ENCODE measurements at regions not wholly inside any gene's neighbourhood (a gene's known extent, or its start where the extent isn't known, plus 50 kb on each side); places are given as distances from the start of the nearest gene placed in this dataset.
A peak's percentile ranks its signal among the peaks of the same experiment; 100 is the strongest.
"Not testable (repeated sequence)": the region's sequence is repeated elsewhere in the genome, so short reads cannot be mapped to it uniquely, and the experiment has no call there.

DNA sequence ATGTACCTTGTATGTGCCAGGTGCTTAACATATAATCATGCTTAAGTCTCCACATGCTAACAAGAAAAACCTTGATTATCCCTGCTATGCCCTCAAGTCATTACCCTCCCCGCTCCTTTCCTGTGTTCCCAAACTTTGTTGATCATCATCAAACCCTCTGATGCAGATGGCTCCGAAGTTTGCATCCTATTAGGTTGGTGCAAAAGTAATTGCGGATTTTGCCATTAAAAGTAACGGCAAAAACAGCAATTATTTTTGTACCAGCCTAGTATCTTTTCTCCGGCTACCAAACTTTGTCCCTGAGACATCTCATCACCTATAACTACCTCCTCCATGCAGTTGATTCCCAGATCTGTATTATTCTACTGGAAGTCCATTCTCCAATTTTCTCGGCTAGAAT lies 142.6 kb downstream of the OTOP1 start:
- intact Hi-C loops (cut with micrococcal nuclease; ENCODE audit: unreplicated experiment); DNase-seq (ENCODE audit: low spot score); H3K27ac ChIP-seq (ENCODE audit: low read depth, low read length, poor library complexity, severe bottlenecking); H3K36me3 ChIP-seq (ENCODE audit: insufficient read depth, low read length, poor library complexity, severe bottlenecking); POLR2A ChIA-PET (ENCODE audit: low non-redundant PET); H3K4me1 ChIP-seq (ENCODE audit: insufficient read depth, low read length, poor library complexity, severe bottlenecking); BruUV-seq (replicated peaks); H3K9me3 ChIP-seq (ENCODE audit: low read depth, low read length, poor library complexity, severe bottlenecking); H3K4me3 ChIP-seq (ENCODE audit: low read depth, low read length, poor library complexity, severe bottlenecking); H3K27me3 ChIP-seq (replicated peaks; ENCODE audit: insufficient read depth, low read depth, low read length, poor library complexity); CTCF ChIA-PET: not testable (repeated sequence)

DNA sequence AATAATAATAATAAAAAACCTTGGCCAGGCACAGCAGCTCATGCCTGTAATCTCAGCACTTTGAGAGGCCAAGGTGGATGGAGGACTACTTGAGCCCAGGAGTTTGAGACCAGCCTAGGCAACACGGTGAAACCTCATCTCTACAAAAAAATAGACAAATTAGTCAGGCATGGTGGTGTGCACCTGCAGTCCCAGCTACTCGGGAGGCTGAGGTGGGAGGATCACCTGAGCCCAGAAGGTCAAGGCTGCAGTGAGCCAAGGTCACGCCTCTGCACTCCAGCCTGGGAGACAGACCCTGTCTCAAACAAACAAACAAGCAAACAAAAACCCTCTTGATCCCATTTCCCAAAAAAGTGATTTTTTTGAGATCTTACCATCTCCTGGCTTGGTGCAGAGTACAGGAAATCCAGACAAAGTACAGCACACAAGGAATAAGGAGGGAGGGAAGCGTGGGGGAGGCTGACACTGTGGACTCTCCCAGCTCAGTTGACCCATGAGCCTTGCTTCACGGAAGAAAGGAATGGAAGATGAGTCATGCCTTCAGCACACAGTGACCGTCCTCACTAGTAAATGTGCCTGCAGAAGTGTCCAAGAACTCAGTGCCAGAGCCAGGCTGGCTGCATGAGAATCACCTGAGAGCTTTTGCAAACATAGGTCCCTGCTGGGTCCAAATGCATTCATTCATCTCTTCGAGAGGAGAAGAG lies 136.9 kb downstream of the OTOP1 start:
- BruUV-seq (replicated peaks); POLR2A ChIA-PET (ENCODE audit: low non-redundant PET); H3K27me3 ChIP-seq (replicated peaks; ENCODE audit: insufficient read depth, low read depth, low read length, poor library complexity); H3K4me3 ChIP-seq (ENCODE audit: low read depth, low read length, poor library complexity, severe bottlenecking); H3K9me3 ChIP-seq (ENCODE audit: low read depth, low read length, poor library complexity, severe bottlenecking); intact Hi-C loops (cut with micrococcal nuclease; ENCODE audit: unreplicated experiment); DNase-seq (ENCODE audit: low spot score); CTCF ChIA-PET; H3K4me1 ChIP-seq (ENCODE audit: insufficient read depth, low read length, poor library complexity, severe bottlenecking); H3K27ac ChIP-seq (ENCODE audit: low read depth, low read length, poor library complexity, severe bottlenecking); H3K36me3 ChIP-seq (ENCODE audit: insufficient read depth, low read length, poor library complexity, severe bottlenecking): not testable (repeated sequence)

DNA sequence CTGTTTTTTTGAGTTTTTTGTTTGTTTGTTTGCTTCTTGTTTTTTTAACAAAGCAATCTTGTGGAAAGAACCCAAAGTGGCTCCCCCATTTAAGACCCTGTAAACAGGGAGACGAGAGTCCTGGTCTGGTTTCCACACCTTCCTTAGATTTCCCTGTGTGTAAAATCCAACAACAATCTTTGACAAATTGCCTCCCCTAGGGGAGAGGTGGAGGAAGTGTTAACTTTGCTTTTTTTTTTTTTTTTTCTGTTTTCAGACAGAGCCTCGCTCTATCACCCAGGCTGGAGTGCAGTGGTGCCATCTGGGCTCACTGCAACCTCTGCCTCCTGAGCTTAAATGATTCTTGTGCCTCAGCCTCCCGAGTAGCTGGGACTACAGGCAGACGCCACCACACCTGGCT lies 136.0 kb downstream of the OTOP1 start:
- DNase-seq (ENCODE audit: low spot score); H3K27ac ChIP-seq (ENCODE audit: low read depth, low read length, poor library complexity, severe bottlenecking); H3K4me1 ChIP-seq (ENCODE audit: insufficient read depth, low read length, poor library complexity, severe bottlenecking); intact Hi-C loops (cut with micrococcal nuclease; ENCODE audit: unreplicated experiment); CTCF ChIA-PET; H3K36me3 ChIP-seq (ENCODE audit: insufficient read depth, low read length, poor library complexity, severe bottlenecking); H3K4me3 ChIP-seq (ENCODE audit: low read depth, low read length, poor library complexity, severe bottlenecking); H3K27me3 ChIP-seq (replicated peaks; ENCODE audit: insufficient read depth, low read depth, low read length, poor library complexity); H3K9me3 ChIP-seq (ENCODE audit: low read depth, low read length, poor library complexity, severe bottlenecking); POLR2A ChIA-PET (ENCODE audit: low non-redundant PET); BruUV-seq (replicated peaks): not testable (repeated sequence)
- TF ChIP-seq, protein P1, sequence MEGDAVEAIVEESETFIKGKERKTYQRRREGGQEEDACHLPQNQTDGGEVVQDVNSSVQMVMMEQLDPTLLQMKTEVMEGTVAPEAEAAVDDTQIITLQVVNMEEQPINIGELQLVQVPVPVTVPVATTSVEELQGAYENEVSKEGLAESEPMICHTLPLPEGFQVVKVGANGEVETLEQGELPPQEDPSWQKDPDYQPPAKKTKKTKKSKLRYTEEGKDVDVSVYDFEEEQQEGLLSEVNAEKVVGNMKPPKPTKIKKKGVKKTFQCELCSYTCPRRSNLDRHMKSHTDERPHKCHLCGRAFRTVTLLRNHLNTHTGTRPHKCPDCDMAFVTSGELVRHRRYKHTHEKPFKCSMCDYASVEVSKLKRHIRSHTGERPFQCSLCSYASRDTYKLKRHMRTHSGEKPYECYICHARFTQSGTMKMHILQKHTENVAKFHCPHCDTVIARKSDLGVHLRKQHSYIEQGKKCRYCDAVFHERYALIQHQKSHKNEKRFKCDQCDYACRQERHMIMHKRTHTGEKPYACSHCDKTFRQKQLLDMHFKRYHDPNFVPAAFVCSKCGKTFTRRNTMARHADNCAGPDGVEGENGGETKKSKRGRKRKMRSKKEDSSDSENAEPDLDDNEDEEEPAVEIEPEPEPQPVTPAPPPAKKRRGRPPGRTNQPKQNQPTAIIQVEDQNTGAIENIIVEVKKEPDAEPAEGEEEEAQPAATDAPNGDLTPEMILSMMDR (conservative IDR thresholded peaks at IDR 0.05; ENCODE audit: low read depth, low read length) = 0 out of 2 replicates have a peak, but pooled peaks have one; percentile 18

DNA sequence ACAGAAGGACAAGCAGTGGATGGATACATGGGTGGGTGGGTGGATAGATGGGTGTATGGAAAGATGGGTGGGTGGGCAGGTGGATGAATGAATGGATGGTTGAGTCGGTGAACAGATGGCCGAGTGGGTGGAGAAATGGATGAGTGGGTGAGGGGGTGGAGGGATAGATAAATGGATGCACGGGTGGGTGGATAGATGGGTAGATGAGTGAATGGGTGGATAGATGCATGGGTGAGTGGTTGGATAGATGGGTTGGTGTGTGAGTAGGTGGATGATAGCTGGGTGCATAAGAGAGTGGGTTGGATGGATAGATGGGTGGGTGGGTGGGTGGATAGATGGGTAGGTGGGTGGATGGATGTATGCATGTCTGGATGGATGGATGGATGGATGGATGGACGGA lies 134.6 kb downstream of the OTOP1 start:
- H3K4me1 ChIP-seq (ENCODE audit: insufficient read depth, low read length, poor library complexity, severe bottlenecking); BruUV-seq (replicated peaks); H3K27me3 ChIP-seq (replicated peaks; ENCODE audit: insufficient read depth, low read depth, low read length, poor library complexity); DNase-seq (ENCODE audit: low spot score); H3K4me3 ChIP-seq (ENCODE audit: low read depth, low read length, poor library complexity, severe bottlenecking); POLR2A ChIA-PET (ENCODE audit: low non-redundant PET); H3K9me3 ChIP-seq (ENCODE audit: low read depth, low read length, poor library complexity, severe bottlenecking); H3K36me3 ChIP-seq (ENCODE audit: insufficient read depth, low read length, poor library complexity, severe bottlenecking); intact Hi-C loops (cut with micrococcal nuclease; ENCODE audit: unreplicated experiment); CTCF ChIA-PET; H3K27ac ChIP-seq (ENCODE audit: low read depth, low read length, poor library complexity, severe bottlenecking): not testable (repeated sequence)

DNA sequence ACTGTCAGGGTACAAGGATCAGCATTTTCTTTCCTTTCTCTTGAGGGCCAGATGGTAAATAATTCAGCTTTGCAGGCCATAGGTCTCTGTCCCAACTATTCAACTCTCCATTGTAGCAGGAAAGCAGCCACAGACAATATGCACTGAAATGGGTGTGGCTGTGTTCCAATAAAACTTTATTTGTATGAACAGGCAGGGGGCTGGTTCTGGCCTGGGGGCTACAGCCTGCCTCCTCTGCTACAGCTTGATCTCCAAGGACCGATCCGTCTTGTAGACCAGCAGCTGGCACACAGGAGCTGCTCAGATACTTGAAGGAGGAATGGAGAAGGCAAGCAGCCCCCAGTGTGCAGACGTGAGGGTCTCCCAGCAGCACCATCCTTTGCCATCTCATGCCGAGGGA lies 127.1 kb downstream of the OTOP1 start:
- intact Hi-C loops (cut with micrococcal nuclease; ENCODE audit: unreplicated experiment); H3K27ac ChIP-seq (ENCODE audit: low read depth, low read length, poor library complexity, severe bottlenecking); H3K4me3 ChIP-seq (ENCODE audit: low read depth, low read length, poor library complexity, severe bottlenecking); BruUV-seq (replicated peaks); DNase-seq (ENCODE audit: low spot score); H3K9me3 ChIP-seq (ENCODE audit: low read depth, low read length, poor library complexity, severe bottlenecking); H3K36me3 ChIP-seq (ENCODE audit: insufficient read depth, low read length, poor library complexity, severe bottlenecking); H3K4me1 ChIP-seq (ENCODE audit: insufficient read depth, low read length, poor library complexity, severe bottlenecking); CTCF ChIA-PET; H3K27me3 ChIP-seq (replicated peaks; ENCODE audit: insufficient read depth, low read depth, low read length, poor library complexity); POLR2A ChIA-PET (ENCODE audit: low non-redundant PET): not testable (repeated sequence)

DNA sequence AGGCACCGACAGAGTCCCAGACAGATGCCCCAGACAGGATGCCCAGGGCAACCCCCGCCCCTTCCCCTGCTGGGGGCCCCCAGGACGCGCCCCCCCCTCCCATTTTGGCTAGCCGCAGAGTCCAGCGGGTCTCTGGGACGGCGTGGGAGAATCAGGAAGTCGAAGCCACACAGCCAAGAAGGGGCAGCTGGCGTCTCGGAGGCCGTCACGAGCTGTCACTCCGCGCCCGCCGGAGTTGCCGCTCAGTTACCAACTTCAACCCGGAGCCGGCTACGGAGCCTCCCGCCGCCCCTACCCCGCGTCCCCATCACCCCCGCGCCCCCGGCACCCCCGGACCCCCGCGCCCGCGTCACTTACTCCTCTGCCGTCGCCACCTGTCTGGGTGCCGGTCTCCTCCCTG lies 119.8 kb downstream of the OTOP1 start:
- H3K27ac ChIP-seq (ENCODE audit: low read depth, low read length, poor library complexity, severe bottlenecking); DNase-seq (ENCODE audit: low spot score); H3K9me3 ChIP-seq (ENCODE audit: low read depth, low read length, poor library complexity, severe bottlenecking); POLR2A ChIA-PET (ENCODE audit: low non-redundant PET); intact Hi-C loops (cut with micrococcal nuclease; ENCODE audit: unreplicated experiment); H3K4me1 ChIP-seq (ENCODE audit: insufficient read depth, low read length, poor library complexity, severe bottlenecking); H3K36me3 ChIP-seq (ENCODE audit: insufficient read depth, low read length, poor library complexity, severe bottlenecking); BruUV-seq (replicated peaks); H3K27me3 ChIP-seq (replicated peaks; ENCODE audit: insufficient read depth, low read depth, low read length, poor library complexity): not testable (repeated sequence)
- peak overlapping the region; percentile 37 for H3K4me3 ChIP-seq (ENCODE audit: low read depth, low read length, poor library complexity, severe bottlenecking)
- CTCF ChIA-PET = interaction anchor here (0.8 kb wide), 1 partner anchor 10 kb away, joined by 3 read pairs; no protein-coding TSS in a partner anchor

Measured in A673 (cell line).